MM.1S (cell line): ENCODE measurements at regions not wholly inside any gene's neighbourhood (a gene's known extent, or its start where the extent isn't known, plus 50 kb on each side); places are given as distances from the start of the nearest gene placed in this dataset.

Source experiments
- CTCF ChIP-seq: fragments of 300-600 bp; sonication (generic); IDR thresholded peaks from 2 replicates; pipeline ENCODE4 v1.5.1; 2016; ENCODE audit warnings: antibody characterized with exemption, low read length, mixed read lengths
- EZH2 ChIP-seq: fragments of 300-600 bp; sonication (generic); optimal IDR thresholded peaks from 2 replicates; pipeline ENCODE3; 2017; ENCODE audit warnings: low read depth, mild to moderate bottlenecking, antibody characterized with exemption, low read length, mixed read lengths
- EZH2phosphoT487 ChIP-seq: fragments of 300-600 bp; sonication (generic); IDR thresholded peaks from 2 replicates; pipeline ENCODE4 v1.6.1; 2018; ENCODE audit warnings: antibody characterized with exemption, low read length

- no peak for TF ChIP-seq CTCF
- TF ChIP-seq EZH2phosphoT487 = no peak
- no peak for TF ChIP-seq EZH2
Observed at GRCh38 chr4:133800966-133801365, 400.6 kb downstream of the PABPC4L start.
